ENCODE measurements at regions not wholly inside any gene's neighbourhood (a gene's known extent, or its start where the extent isn't known, plus 50 kb on each side); places are given as distances from the start of the nearest gene placed in this dataset.

GRCh38 chr11:104422324-104422944 lies 258.5 kb upstream of the PDGFD start:
- Histone ChIP-seq H3K9me3 (no peaks in the 10 kb centered on the region), H3K27ac (no peak overlapping the region), H3K36me3 (no peaks in the 10 kb centered on the region), H3K4me1 (no peaks in the 10 kb centered on the region), H3K4me3 (no peak overlapping the region), H3K27me3 (no peaks in the 10 kb centered on the region)
- intact Hi-C loops (cut with DNase I) = no loop called here
- TF ChIP-seq POLR2A (IDR thresholded peaks at IDR 0.05) (no peak), POLR2AphosphoS5 (IDR thresholded peaks at IDR 0.05; ENCODE audit: insufficient read depth in 1 of 2, low read depth in 1 of 2) (no peak), CTCF (IDR thresholded peaks at IDR 0.05) (no peak)
- no peak for DNase-seq (ENCODE audit: extremely low spot score in 2 of 2)

- no peak for TF ChIP-seq CTCF (IDR thresholded peaks at IDR 0.05)
- no peak for TF ChIP-seq POLR2AphosphoS5 (IDR thresholded peaks at IDR 0.05; ENCODE audit: insufficient read depth in 1 of 2, low read depth in 1 of 2)
- no peak for TF ChIP-seq POLR2A (IDR thresholded peaks at IDR 0.05)
- Histone ChIP-seq H3K9me3 (no peaks in the 10 kb centered on the region), H3K4me1 (no peaks in the 10 kb centered on the region), H3K27me3 (no peaks in the 10 kb centered on the region), H3K27ac (no peak overlapping the region), H3K36me3 (no peaks in the 10 kb centered on the region), H3K4me3 (no peak overlapping the region)
- intact Hi-C loops (cut with DNase I) = no loop called here
- no peak for DNase-seq (ENCODE audit: extremely low spot score in 2 of 2)
Measured at GRCh38 chr11:104410336-104410735, 246.4 kb upstream of the PDGFD start.

GRCh38 chr11:104408630-104409029 lies 244.7 kb upstream of the PDGFD start:
- Histone ChIP-seq H3K27ac (no peak overlapping the region), H3K27me3 (no peaks in the 10 kb centered on the region), H3K9me3 (no peaks in the 10 kb centered on the region), H3K36me3 (no peaks in the 10 kb centered on the region), H3K4me3 (no peak overlapping the region), H3K4me1 (no peaks in the 10 kb centered on the region)
- TF ChIP-seq CTCF (IDR thresholded peaks at IDR 0.05) (no peak), POLR2A (IDR thresholded peaks at IDR 0.05) (no peak)
- DNase-seq (ENCODE audit: extremely low spot score in 2 of 2) = no peak
- intact Hi-C loops (cut with DNase I) = no loop called here

GRCh38 chr11:104405277-104405676 lies 241.3 kb upstream of the PDGFD start:
- Histone ChIP-seq H3K27ac (no peak overlapping the region), H3K9me3 (no peaks in the 10 kb centered on the region), H3K4me3 (no peak overlapping the region), H3K4me1 (no peaks in the 10 kb centered on the region), H3K27me3 (no peaks in the 10 kb centered on the region), H3K36me3 (no peaks in the 10 kb centered on the region)
- intact Hi-C loops (cut with DNase I) = no loop called here
- no peak for DNase-seq (ENCODE audit: extremely low spot score in 2 of 2)
- TF ChIP-seq CTCF (IDR thresholded peaks at IDR 0.05) (no peak), POLR2A (IDR thresholded peaks at IDR 0.05) (no peak), POLR2AphosphoS5 (IDR thresholded peaks at IDR 0.05; ENCODE audit: insufficient read depth in 1 of 2, low read depth in 1 of 2) (no peak)

- intact Hi-C loops (cut with DNase I) = no loop called here
- Histone ChIP-seq H3K4me1 (no peaks in the 10 kb centered on the region), H3K36me3 (no peaks in the 10 kb centered on the region), H3K27me3 (no peaks in the 10 kb centered on the region), H3K4me3 (no peak overlapping the region), H3K27ac (no peak overlapping the region), H3K9me3 (no peaks in the 10 kb centered on the region)
- no peak for TF ChIP-seq POLR2AphosphoS5 (IDR thresholded peaks at IDR 0.05; ENCODE audit: insufficient read depth in 1 of 2, low read depth in 1 of 2)
- no peak for DNase-seq (ENCODE audit: extremely low spot score in 2 of 2)
Measured at GRCh38 chr11:104404231-104405175, 240.6 kb upstream of the PDGFD start.
